ENCODE measurements at regions not wholly inside any gene's neighbourhood (a gene's known extent, or its start where the extent isn't known, plus 50 kb on each side); places are given as distances from the start of the nearest gene placed in this dataset.
A peak's percentile ranks its signal among the peaks of the same experiment; 100 is the strongest.

GRCh38 chr16:87002717-87003413, 314.3 kb downstream of the C16orf95 start:
- DNase-seq (ENCODE audit: low spot score), result no peak

DNA sequence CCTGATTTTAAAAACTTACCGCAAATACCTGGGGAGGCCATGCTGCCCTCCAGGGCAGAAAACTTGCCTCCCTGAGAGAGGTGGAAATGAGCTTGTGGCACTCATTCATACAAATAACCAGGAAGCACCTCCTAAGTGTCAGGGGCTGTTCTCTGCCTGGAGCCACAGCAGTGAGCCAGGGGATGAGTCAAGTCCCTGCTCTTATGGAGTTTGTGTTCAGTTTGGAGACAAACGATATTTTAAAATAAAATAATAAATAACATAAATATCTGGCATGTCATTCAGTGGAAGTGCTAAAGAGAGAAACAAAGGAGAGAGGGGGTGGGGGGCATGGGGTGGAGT, 313.8 kb downstream of the C16orf95 start:
- Histone ChIP-seq H3K4me1 (ENCODE audit: control insufficient read depth in 2 of 2, insufficient read depth in 1 of 2, low read depth in 1 of 2, low read length in 2 of 2) (peaks cover 0 to 3% of the 10 kb centered on the region in 2 donors), H3K79me1 (ENCODE audit: low read depth, low read length) (no peaks in the 10 kb centered on the region), H2BK15ac (ENCODE audit: low read length) (no peak overlapping the region), H3K4me3 (ENCODE audit: low read length in 2 of 2) (no peak overlapping the region), H3K18ac (ENCODE audit: low read length) (peak overlapping the region; percentile 42), H3K9me3 (replicated peaks in 1 of 2; ENCODE audit: control insufficient read depth in 2 of 2, insufficient read depth in 1 of 2, low read depth in 1 of 2, low read length in 2 of 2) (peaks cover 0 to 18% of the 10 kb centered on the region in 2 donors), H3K4ac (ENCODE audit: low read length) (no peak overlapping the region), H3K14ac (ENCODE audit: low read length) (no peak overlapping the region), H4K8ac (ENCODE audit: low read depth, low read length) (no peak overlapping the region), H2AFZ (ENCODE audit: low read length) (no peak overlapping the region), H3K9ac (ENCODE audit: low read depth, low read length, poor library complexity) (no peak overlapping the region), H2AK5ac (ENCODE audit: low read depth, low read length) (no peak overlapping the region), H3K23ac (ENCODE audit: low read depth, low read length, poor library complexity) (no peak overlapping the region), H2BK5ac (ENCODE audit: low read length) (no peak overlapping the region), H3K36me3 (replicated peaks in 1 of 2; ENCODE audit: control insufficient read depth in 2 of 2, insufficient read depth in 2 of 2, low read length in 2 of 2) (peaks cover 0 to 2% of the 10 kb centered on the region in 2 donors), H2BK12ac (ENCODE audit: low read length) (no peak overlapping the region), H4K91ac (ENCODE audit: low read depth, low read length, poor library complexity) (no peak overlapping the region), H2BK120ac (ENCODE audit: low read depth, low read length) (no peak overlapping the region), H3K27ac (replicated peaks; ENCODE audit: low read length) (no peak overlapping the region), H3K4me2 (ENCODE audit: insufficient read depth, low read length, poor library complexity, severe bottlenecking) (no peak overlapping the region), H3K27me3 (ENCODE audit: control insufficient read depth in 3 of 3, insufficient read depth in 3 of 3, low read depth in 1 of 3, low read length in 3 of 3) (no peaks in the 10 kb centered on the region)
- no peak for DNase-seq (ENCODE audit: low spot score)
- no CpG with 5 or more reads among the region's 2 CpGs for WGBS, 2 donors (ENCODE audit: extremely low coverage in 2 of 2, insufficient read length in 2 of 2, insufficient replicate concordance in 1 of 2)

More at GRCh38 chr16:87002717-87003413, 314.3 kb downstream of the C16orf95 start:
- Histone ChIP-seq H3K27ac (replicated peaks; ENCODE audit: low read length) (no peak overlapping the region), H3K36me3 (replicated peaks in 1 of 2; ENCODE audit: control insufficient read depth in 2 of 2, insufficient read depth in 2 of 2, low read length in 2 of 2) (peaks cover 0 to 2% of the 10 kb centered on the region in 2 donors), H3K4me2 (ENCODE audit: insufficient read depth, low read length, poor library complexity, severe bottlenecking) (no peak overlapping the region), H3K23ac (ENCODE audit: low read depth, low read length, poor library complexity) (no peak overlapping the region), H4K8ac (ENCODE audit: low read depth, low read length) (no peak overlapping the region), H3K9ac (ENCODE audit: low read depth, low read length, poor library complexity) (no peak overlapping the region), H3K4ac (ENCODE audit: low read length) (peak overlapping the region; percentile 30), H4K91ac (ENCODE audit: low read depth, low read length, poor library complexity) (no peak overlapping the region), H2BK120ac (ENCODE audit: low read depth, low read length) (no peak overlapping the region), H3K14ac (ENCODE audit: low read length) (peak overlapping the region; percentile 11), H3K4me1 (ENCODE audit: control insufficient read depth in 2 of 2, insufficient read depth in 1 of 2, low read depth in 1 of 2, low read length in 2 of 2) (peaks cover 0 to 3% of the 10 kb centered on the region in 2 donors), H3K79me1 (ENCODE audit: low read depth, low read length) (no peaks in the 10 kb centered on the region), H2BK15ac (ENCODE audit: low read length) (no peak overlapping the region), H3K27me3 (ENCODE audit: control insufficient read depth in 3 of 3, insufficient read depth in 3 of 3, low read depth in 1 of 3, low read length in 3 of 3) (no peaks in the 10 kb centered on the region), H2BK12ac (ENCODE audit: low read length) (no peak overlapping the region), H2AK5ac (ENCODE audit: low read depth, low read length) (peak overlapping the region; percentile 33), H3K4me3 (ENCODE audit: low read length in 2 of 2) (no peak overlapping the region), H2BK5ac (ENCODE audit: low read length) (no peak overlapping the region), H2AFZ (ENCODE audit: low read length) (no peak overlapping the region), H3K9me3 (replicated peaks in 1 of 2; ENCODE audit: control insufficient read depth in 2 of 2, insufficient read depth in 1 of 2, low read depth in 1 of 2, low read length in 2 of 2) (peaks cover 0 to 19% of the 10 kb centered on the region in 2 donors), H3K18ac (ENCODE audit: low read length) (peak overlapping the region; percentile 16)

GRCh38 chr16:87006021-87006420, 311.2 kb downstream of the C16orf95 start:
- no peaks in the 10 kb centered on the region for H3K4me1 ChIP-seq (ENCODE audit: control insufficient read depth in 2 of 2, insufficient read depth in 1 of 2, low read depth in 1 of 2, low read length in 2 of 2)
- H3K23ac ChIP-seq (ENCODE audit: low read depth, low read length, poor library complexity), result no peak overlapping the region
- peak overlapping the region; percentile 51 for H2AK5ac ChIP-seq (ENCODE audit: low read depth, low read length)
- no peak overlapping the region for H3K14ac ChIP-seq (ENCODE audit: low read length)
- H3K18ac ChIP-seq (ENCODE audit: low read length), result peak overlapping the region; percentile 58
- no peak overlapping the region for H2BK12ac ChIP-seq (ENCODE audit: low read length)
- no peak overlapping the region for H4K8ac ChIP-seq (ENCODE audit: low read depth, low read length)
- H4K91ac ChIP-seq (ENCODE audit: low read depth, low read length, poor library complexity), result no peak overlapping the region
- no CpG with 5 or more reads among the region's 6 CpGs for WGBS, 2 donors (ENCODE audit: extremely low coverage in 2 of 2, insufficient read length in 2 of 2, insufficient replicate concordance in 1 of 2)
- no peak overlapping the region for H3K9ac ChIP-seq (ENCODE audit: low read depth, low read length, poor library complexity)
- no peak overlapping the region for H3K4me3 ChIP-seq (ENCODE audit: low read length in 2 of 2)
- H3K36me3 ChIP-seq (replicated peaks in 1 of 2; ENCODE audit: control insufficient read depth in 2 of 2, insufficient read depth in 2 of 2, low read length in 2 of 2), result peaks cover 0 to 2% of the 10 kb centered on the region in 2 donors
- no peak overlapping the region for H3K4ac ChIP-seq (ENCODE audit: low read length)
- H3K27ac ChIP-seq (replicated peaks; ENCODE audit: low read length), result no peak overlapping the region
- no peak overlapping the region for H2BK15ac ChIP-seq (ENCODE audit: low read length)
- H3K4me2 ChIP-seq (ENCODE audit: insufficient read depth, low read length, poor library complexity, severe bottlenecking), result no peak overlapping the region
- H3K27me3 ChIP-seq (ENCODE audit: control insufficient read depth in 3 of 3, insufficient read depth in 3 of 3, low read depth in 1 of 3, low read length in 3 of 3), result no peaks in the 10 kb centered on the region
- H2BK120ac ChIP-seq (ENCODE audit: low read depth, low read length), result no peak overlapping the region
- peaks cover 0 to 13% of the 10 kb centered on the region in 2 donors for H3K9me3 ChIP-seq (replicated peaks in 1 of 2; ENCODE audit: control insufficient read depth in 2 of 2, insufficient read depth in 1 of 2, low read depth in 1 of 2, low read length in 2 of 2)
- H2BK5ac ChIP-seq (ENCODE audit: low read length), result no peak overlapping the region
- H3K79me1 ChIP-seq (ENCODE audit: low read depth, low read length), result no peaks in the 10 kb centered on the region
- no peak overlapping the region for H2AFZ ChIP-seq (ENCODE audit: low read length)
- DNase-seq (ENCODE audit: low spot score), result no peak

DNA sequence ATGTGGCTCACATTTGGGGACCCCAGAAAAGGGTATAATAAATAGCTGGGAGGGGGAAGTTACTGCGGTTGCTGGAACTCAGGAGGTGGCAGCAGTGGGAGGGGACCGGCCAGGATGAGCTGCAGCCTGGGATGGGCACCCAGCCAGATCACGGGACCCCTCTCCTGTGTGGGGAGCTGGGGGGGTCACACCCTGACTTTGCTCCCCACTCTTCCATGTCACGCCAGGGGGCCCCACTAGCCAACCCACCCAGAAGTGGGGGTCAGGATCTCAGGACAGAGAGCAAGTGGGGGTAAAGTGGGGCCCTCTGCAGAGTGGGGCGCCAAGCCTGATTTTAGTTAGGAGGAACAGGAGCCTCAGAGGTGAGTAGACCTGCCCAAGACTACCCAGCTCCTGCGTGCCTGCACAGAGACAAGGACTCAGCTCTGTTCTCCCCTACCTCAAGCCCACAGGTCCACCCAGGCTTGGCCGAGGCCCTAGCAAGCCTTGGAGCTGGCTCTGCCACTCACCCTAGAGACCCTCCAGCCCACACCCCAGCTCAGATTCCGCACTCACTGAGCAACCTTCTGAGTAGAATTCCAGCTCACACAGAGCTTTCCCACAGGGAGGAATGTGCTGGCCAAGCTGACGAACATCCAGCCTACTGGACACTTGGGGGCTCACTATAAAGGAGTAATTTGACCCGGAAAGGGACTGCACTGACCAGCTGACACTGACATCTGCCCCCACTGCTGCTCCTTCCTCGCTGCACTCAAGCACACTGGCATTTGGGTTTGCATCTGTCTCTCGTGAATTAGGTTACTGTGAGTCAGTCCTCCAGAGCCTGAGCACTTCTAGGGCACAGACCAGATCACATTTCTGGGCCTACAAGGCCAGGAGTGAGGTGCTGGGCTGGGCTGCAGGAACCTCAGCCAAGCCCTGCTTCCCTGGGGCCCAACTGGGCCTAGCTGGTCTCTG, 310.1 kb downstream of the C16orf95 start:
- no peak overlapping the region for H3K9ac ChIP-seq (ENCODE audit: low read depth, low read length, poor library complexity)
- peak overlapping the region; percentile 68 for H3K18ac ChIP-seq (ENCODE audit: low read length)
- no peaks in the 10 kb centered on the region for H3K79me1 ChIP-seq (ENCODE audit: low read depth, low read length)
- H2BK12ac ChIP-seq (ENCODE audit: low read length), result no peak overlapping the region
- WGBS, 2 donors (ENCODE audit: extremely low coverage in 2 of 2, insufficient read length in 2 of 2, insufficient replicate concordance in 1 of 2), result no CpG with 5 or more reads among the region's 12 CpGs
- H2BK5ac ChIP-seq (ENCODE audit: low read length), result no peak overlapping the region
- H3K4me2 ChIP-seq (ENCODE audit: insufficient read depth, low read length, poor library complexity, severe bottlenecking), result no peak overlapping the region
- no peak overlapping the region for H4K8ac ChIP-seq (ENCODE audit: low read depth, low read length)
- H2BK120ac ChIP-seq (ENCODE audit: low read depth, low read length), result no peak overlapping the region
- no peak for DNase-seq (ENCODE audit: low spot score)
- H3K9me3 ChIP-seq (replicated peaks in 1 of 2; ENCODE audit: control insufficient read depth in 2 of 2, insufficient read depth in 1 of 2, low read depth in 1 of 2, low read length in 2 of 2), result peaks cover 0 to 13% of the 10 kb centered on the region in 2 donors
- H2AK5ac ChIP-seq (ENCODE audit: low read depth, low read length), result no peak overlapping the region
- no peak overlapping the region for H3K27ac ChIP-seq (replicated peaks; ENCODE audit: low read length)
- H3K4me3 ChIP-seq (ENCODE audit: low read length in 2 of 2), result no peak overlapping the region
- no peak overlapping the region for H3K14ac ChIP-seq (ENCODE audit: low read length)
- no peak overlapping the region for H3K4ac ChIP-seq (ENCODE audit: low read length)
- no peak overlapping the region for H4K91ac ChIP-seq (ENCODE audit: low read depth, low read length, poor library complexity)
- no peaks in the 10 kb centered on the region for H3K4me1 ChIP-seq (ENCODE audit: control insufficient read depth in 2 of 2, insufficient read depth in 1 of 2, low read depth in 1 of 2, low read length in 2 of 2)
- H3K27me3 ChIP-seq (ENCODE audit: control insufficient read depth in 3 of 3, insufficient read depth in 3 of 3, low read depth in 1 of 3, low read length in 3 of 3), result no peaks in the 10 kb centered on the region
- peak overlapping the region; percentile 25 for H3K23ac ChIP-seq (ENCODE audit: low read depth, low read length, poor library complexity)
- peaks cover 0 to 2% of the 10 kb centered on the region in 2 donors for H3K36me3 ChIP-seq (replicated peaks in 1 of 2; ENCODE audit: control insufficient read depth in 2 of 2, insufficient read depth in 2 of 2, low read length in 2 of 2)
- no peak overlapping the region for H2AFZ ChIP-seq (ENCODE audit: low read length)
- no peak overlapping the region for H2BK15ac ChIP-seq (ENCODE audit: low read length)
